LNCaP clone FGC (cell line): ENCODE measurements at regions not wholly inside any gene's neighbourhood (a gene's known extent, or its start where the extent isn't known, plus 50 kb on each side); places are given as distances from the start of the nearest gene placed in this dataset.
"Not testable (repeated sequence)": the region's sequence is repeated elsewhere in the genome, so short reads cannot be mapped to it uniquely, and the experiment has no call there.

Experiments used
- DNase-seq: peaks from one replicate; pipeline ENCODE4 v3.0.0-alpha.2; 2011; ENCODE audit warnings: low read depth
- H3K4me3 ChIP-seq: 2 replicates; pipeline ENCODE4 v1.5.1; 2011; ENCODE audit warnings: mild to moderate bottlenecking, low read depth, low read length, control low read depth
- TF ChIP-seq, protein P1 (sequence below): IDR thresholded peaks from 2 replicates; pipeline ENCODE4 v1.5.1; 2012; ENCODE audit warnings: mild to moderate bottlenecking; ENCODE audit not compliant: control insufficient read depth, insufficient read depth; ENCODE audit errors: extremely low read depth

DNA sequence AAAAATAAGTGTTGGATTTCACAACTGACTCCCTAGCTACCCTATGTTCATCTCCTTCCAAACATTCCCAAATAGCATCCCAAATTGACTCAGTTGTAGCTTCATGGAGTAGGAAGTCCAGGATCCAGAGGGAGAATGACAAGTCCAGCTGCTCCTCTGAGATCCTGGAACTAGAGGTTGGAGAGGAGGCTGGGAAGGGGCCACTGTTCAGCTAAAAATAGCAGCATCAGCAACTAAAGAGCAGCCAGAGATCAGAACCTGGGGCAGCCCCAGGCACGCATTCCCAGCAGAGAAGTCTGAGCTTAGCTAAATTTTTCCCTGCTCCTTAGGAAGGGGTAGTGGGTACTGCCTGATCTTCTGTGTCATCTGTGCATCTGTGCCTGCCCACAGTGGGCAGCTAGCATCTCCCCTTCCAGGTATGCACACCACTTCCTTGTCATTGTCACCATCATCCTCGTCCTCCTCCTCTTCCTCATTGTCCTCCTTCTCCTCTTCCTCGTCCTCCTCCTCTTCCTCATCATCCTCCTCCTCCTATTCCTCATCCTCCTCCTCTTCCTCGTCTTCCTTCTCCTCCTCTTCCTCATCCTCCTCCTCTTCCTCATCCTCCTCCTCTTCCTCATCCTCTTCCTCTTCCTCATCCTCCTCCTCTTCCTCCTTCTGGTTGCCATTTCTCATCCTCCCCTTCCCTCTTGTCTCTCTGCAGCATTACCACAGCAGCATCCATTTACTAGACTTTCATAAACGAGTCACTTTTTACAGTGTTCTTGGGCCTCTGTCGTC is 152.3 kb upstream of the ROPN1 start:
- H3K4me3 ChIP-seq: no peak overlapping the region
- no peak for DNase-seq
- TF ChIP-seq, protein P1, sequence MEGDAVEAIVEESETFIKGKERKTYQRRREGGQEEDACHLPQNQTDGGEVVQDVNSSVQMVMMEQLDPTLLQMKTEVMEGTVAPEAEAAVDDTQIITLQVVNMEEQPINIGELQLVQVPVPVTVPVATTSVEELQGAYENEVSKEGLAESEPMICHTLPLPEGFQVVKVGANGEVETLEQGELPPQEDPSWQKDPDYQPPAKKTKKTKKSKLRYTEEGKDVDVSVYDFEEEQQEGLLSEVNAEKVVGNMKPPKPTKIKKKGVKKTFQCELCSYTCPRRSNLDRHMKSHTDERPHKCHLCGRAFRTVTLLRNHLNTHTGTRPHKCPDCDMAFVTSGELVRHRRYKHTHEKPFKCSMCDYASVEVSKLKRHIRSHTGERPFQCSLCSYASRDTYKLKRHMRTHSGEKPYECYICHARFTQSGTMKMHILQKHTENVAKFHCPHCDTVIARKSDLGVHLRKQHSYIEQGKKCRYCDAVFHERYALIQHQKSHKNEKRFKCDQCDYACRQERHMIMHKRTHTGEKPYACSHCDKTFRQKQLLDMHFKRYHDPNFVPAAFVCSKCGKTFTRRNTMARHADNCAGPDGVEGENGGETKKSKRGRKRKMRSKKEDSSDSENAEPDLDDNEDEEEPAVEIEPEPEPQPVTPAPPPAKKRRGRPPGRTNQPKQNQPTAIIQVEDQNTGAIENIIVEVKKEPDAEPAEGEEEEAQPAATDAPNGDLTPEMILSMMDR: no peak

DNA sequence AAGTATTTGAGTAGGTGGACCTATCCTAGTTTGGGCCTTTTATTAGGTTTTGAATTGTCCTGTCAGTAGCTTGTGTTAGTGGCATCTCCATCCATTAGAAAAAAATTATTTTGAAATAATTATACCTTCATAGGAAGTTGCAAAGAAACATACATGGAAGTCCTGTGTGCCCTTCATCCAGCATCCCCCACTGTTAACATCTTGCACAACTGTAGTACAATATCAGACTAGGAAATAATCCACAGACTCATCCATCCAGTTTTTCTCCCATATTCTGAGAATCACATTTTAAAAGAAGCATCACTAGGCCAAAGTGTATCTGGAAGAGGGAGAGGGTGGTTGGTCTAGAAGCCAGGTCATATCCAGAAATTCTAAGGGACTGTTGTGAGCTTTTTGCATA is 155.5 kb upstream of the ROPN1 start:
- DNase-seq: no peak
- TF ChIP-seq, protein P1: no peak
- no peak overlapping the region for H3K4me3 ChIP-seq

DNA sequence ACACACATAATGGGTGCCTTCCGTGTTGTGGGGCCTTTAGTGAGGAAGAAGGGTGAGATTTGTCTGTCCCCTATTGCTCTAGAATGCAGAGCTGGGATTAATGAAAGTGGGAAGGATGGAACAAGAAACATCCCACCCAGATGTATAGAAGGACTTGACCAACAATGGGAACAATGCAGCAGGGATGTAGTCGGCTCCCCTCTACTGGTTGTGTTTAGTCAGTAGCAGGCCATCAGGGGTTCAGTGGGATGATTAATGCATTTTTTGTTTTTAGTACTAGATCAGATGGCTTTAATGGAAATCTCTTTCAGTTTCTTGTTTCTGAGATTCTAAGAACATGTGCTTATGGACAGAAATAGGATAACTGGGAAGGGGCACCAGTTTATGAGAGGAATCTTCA is 156.0 kb upstream of the ROPN1 start:
- TF ChIP-seq, protein P1: no peak
- no peak overlapping the region for H3K4me3 ChIP-seq
- no peak for DNase-seq

DNA sequence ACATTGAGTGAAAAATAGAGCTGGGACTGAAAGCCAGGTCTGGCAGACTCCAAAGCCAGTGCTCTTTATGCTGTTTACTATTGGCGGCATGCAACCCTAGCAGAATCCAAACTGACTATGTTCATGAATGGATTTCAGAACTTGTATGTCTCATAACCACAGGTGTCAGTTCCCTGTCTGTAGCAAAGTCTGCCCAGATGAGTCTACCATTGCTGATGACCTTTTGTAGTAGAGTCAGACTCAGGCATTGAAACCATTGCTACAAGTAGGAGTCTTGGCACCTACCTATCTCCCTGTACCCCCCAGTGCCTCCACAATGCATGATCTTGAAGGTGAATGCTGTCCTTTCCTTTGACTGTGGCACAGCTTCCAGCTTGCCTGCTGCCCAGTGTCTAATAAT is 157.2 kb upstream of the ROPN1 start:
- no peak for DNase-seq
- H3K4me3 ChIP-seq: no peak overlapping the region
- TF ChIP-seq, protein P1: no peak

DNA sequence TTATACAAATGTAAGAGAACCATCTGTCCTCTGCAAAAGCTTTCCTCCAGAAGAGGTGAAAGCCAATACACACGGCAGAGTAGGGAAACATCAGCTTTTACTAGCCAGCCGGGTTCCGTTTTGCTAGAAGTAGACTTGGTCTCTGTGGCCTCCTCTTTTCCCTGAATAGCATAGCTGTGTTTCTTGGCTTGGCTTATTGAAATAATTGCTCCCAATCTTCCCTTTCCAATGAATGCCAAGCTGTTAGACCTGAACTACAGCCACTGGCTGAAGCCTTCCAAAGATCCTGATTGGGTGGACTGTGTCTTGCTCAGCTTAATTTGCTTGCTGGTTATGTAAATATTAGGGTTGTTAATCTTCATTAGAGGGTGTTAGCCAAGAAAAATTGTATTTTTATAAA is 157.8 kb upstream of the ROPN1 start:
- TF ChIP-seq, protein P1: no peak
- H3K4me3 ChIP-seq: no peak overlapping the region
- peak; percentile 43 for DNase-seq

DNA sequence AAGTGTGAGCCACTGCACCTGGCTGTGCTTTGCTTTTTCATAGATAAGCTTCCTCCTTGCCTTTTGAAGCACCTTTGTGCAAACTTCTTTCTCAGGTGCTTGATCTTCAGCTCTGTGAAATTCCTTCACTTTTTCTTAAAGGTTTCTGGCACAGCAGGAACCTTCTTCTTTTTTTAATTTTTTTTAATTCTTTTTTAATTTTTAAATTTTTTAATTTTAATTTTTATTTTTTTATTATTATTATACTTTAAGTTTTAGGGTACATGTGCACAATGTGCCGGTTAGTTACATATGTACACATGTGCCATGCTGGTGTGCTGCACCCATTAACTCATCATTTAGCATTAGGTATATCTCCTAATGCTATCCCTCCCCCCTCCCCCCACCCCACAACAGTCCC is 161.0 kb upstream of the ROPN1 start:
- not testable (repeated sequence) for DNase-seq, H3K4me3 ChIP-seq

DNA sequence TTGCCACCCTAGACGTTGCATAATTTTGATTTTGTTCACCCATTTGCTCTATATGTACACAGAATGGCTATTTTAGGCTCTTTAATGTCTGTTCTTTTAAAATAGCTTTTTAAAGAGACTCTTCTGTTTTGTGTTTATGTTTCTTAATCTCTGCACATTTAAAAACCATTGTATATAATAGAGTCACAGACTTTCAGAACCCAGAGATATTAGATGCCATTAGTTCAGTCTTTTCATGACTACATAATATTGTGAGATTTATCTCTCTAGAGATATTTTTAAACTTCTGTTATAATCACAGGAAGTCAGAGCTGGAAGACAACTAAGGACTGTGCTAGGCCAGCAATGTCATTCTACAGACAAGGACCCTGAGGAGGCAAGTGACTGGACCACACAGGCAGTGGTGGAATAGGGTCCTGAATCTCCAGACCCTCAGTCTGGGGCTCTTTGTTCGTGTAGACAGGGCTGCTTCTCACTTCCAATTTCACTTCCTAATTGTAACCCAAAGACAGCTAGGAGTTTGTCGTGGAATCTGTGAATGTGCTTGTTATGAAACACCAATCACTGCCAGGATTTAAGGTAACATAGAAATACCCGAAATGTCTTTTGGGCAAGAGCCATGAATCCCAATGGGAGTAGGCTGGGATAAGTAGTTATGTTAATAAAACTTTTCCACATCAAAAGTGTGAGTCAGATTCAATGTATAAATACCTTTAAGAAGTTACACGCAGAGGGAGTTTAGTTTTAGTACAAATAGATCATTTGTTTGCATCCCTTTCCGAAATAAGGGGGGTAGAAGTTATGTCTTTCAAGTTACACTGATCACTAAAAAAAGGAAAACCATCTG is 165.2 kb upstream of the ROPN1 start:
- no peak for DNase-seq
- H3K4me3 ChIP-seq: no peak overlapping the region
- TF ChIP-seq, protein P1: no peak
